CD4-positive, alpha-beta T cell treated with Interleukin-10 for 1 hour (primary cell): ENCODE measurements at regions not wholly inside any gene's neighbourhood (a gene's known extent, or its start where the extent isn't known, plus 50 kb on each side); places are given as distances from the start of the nearest gene placed in this dataset.

Source experiments
- DNase-seq: peaks from one replicate; pipeline ENCODE4 v3.0.0-alpha.2; 2020

- DNase-seq, result no peak
Observed at GRCh38 chr10:128377988-128378387, 251.8 kb upstream of the MKI67 start.

GRCh38 chr10:128380946-128381345 lies 254.7 kb upstream of the MKI67 start:
- no peak for DNase-seq

- no peak for DNase-seq
Observed at GRCh38 chr10:128382225-128382624, 256.0 kb upstream of the MKI67 start.

GRCh38 chr10:128384831-128385230 lies 258.6 kb upstream of the MKI67 start:
- no peak for DNase-seq

GRCh38 chr10:128386231-128386630 lies 260.0 kb upstream of the MKI67 start:
- DNase-seq, result no peak

GRCh38 chr10:128386816-128387604 lies 260.8 kb upstream of the MKI67 start:
- DNase-seq, result no peak

GRCh38 chr10:128390596-128390995 lies 264.4 kb upstream of the MKI67 start:
- no peak for DNase-seq

GRCh38 chr10:128393546-128393945 lies 267.3 kb upstream of the MKI67 start:
- DNase-seq, result no peak

- no peak for DNase-seq
Observed at GRCh38 chr10:128398118-128398517, 271.9 kb upstream of the MKI67 start.

- DNase-seq, result no peak
Observed at GRCh38 chr10:128398999-128399398, 272.8 kb upstream of the MKI67 start.

GRCh38 chr10:128400564-128400963 lies 274.3 kb upstream of the MKI67 start:
- no peak for DNase-seq

- no peak for DNase-seq
Observed at GRCh38 chr10:128405450-128405849, 279.2 kb upstream of the MKI67 start.

- no peak for DNase-seq
Observed at GRCh38 chr10:128411643-128412042, 285.4 kb upstream of the MKI67 start.

GRCh38 chr10:128414568-128414967 lies 288.3 kb upstream of the MKI67 start:
- DNase-seq, result no peak

- no peak for DNase-seq
Observed at GRCh38 chr10:128416231-128416630, 290.0 kb upstream of the MKI67 start.

- no peak for DNase-seq
Observed at GRCh38 chr10:128417826-128418225, 291.6 kb upstream of the MKI67 start.

- no peak for DNase-seq
Observed at GRCh38 chr10:128418819-128419218, 292.6 kb upstream of the MKI67 start.

- no peak for DNase-seq
Observed at GRCh38 chr10:128419466-128420019, 293.3 kb upstream of the MKI67 start.

GRCh38 chr10:128420623-128421022 lies 294.4 kb upstream of the MKI67 start:
- no peak for DNase-seq

- no peak for DNase-seq
Observed at GRCh38 chr10:128421371-128422160, 295.3 kb upstream of the MKI67 start.

GRCh38 chr10:128422190-128422589 lies 296.0 kb upstream of the MKI67 start:
- DNase-seq, result no peak

GRCh38 chr10:128422999-128423398 lies 296.8 kb upstream of the MKI67 start:
- DNase-seq, result no peak

- DNase-seq, result no peak
Observed at GRCh38 chr10:128429321-128429720, 303.1 kb upstream of the MKI67 start.
